ENCODE measurements at regions not wholly inside any gene's neighbourhood (a gene's known extent, or its start where the extent isn't known, plus 50 kb on each side); places are given as distances from the start of the nearest gene placed in this dataset.
"Not testable (repeated sequence)": the region's sequence is repeated elsewhere in the genome, so short reads cannot be mapped to it uniquely, and the experiment has no call there.

GRCh38 chr6:134634466-134634865, 315.4 kb downstream of the ALDH8A1 start:
- no peak for TF ChIP-seq CTCF (IDR thresholded peaks at IDR 0.05; ENCODE audit: low read length, missing control alignments)
- no peak overlapping the region for H3K4me3 ChIP-seq (replicated peaks; ENCODE audit: low read depth, low read length)
- no peak for DNase-seq (ENCODE audit: low read depth)

GRCh38 chr6:134632982-134633940, 315.3 kb upstream of the SGK1 start:
- not testable (repeated sequence) for H3K4me3 ChIP-seq (replicated peaks; ENCODE audit: low read depth, low read length); DNase-seq (ENCODE audit: low read depth)

GRCh38 chr6:134632024-134632423, 314.1 kb upstream of the SGK1 start:
- TF ChIP-seq CTCF (IDR thresholded peaks at IDR 0.05; ENCODE audit: low read length, missing control alignments): no peak
- H3K4me3 ChIP-seq (replicated peaks; ENCODE audit: low read depth, low read length): no peak overlapping the region
- no peak for DNase-seq (ENCODE audit: low read depth)

GRCh38 chr6:134631398-134631924, 313.5 kb upstream of the SGK1 start:
- no peak for DNase-seq (ENCODE audit: low read depth)

GRCh38 chr6:134630508-134631121, 312.7 kb upstream of the SGK1 start:
- H3K4me3 ChIP-seq (replicated peaks; ENCODE audit: low read depth, low read length): no peak overlapping the region
- DNase-seq (ENCODE audit: low read depth): no peak
- TF ChIP-seq CTCF (IDR thresholded peaks at IDR 0.05; ENCODE audit: low read length, missing control alignments): no peak

More at GRCh38 chr6:134631398-134631924, 313.5 kb upstream of the SGK1 start:
- TF ChIP-seq CTCF (IDR thresholded peaks at IDR 0.05; ENCODE audit: low read length, missing control alignments): no peak
- H3K4me3 ChIP-seq (replicated peaks; ENCODE audit: low read depth, low read length): no peak overlapping the region

GRCh38 chr6:134628154-134628553, 310.2 kb upstream of the SGK1 start:
- H3K4me3 ChIP-seq (replicated peaks; ENCODE audit: low read depth, low read length): no peak overlapping the region
- DNase-seq (ENCODE audit: low read depth): no peak
- no peak for TF ChIP-seq CTCF (IDR thresholded peaks at IDR 0.05; ENCODE audit: low read length, missing control alignments)

- TF ChIP-seq CTCF (IDR thresholded peaks at IDR 0.05; ENCODE audit: low read length, missing control alignments): no peak
- no peak for DNase-seq (ENCODE audit: low read depth)
- H3K4me3 ChIP-seq (replicated peaks; ENCODE audit: low read depth, low read length): no peak overlapping the region
These were observed 309.8 kb upstream of the SGK1 start for GRCh38 chr6:134627707-134628106.
